ENCODE measurements at regions not wholly inside any gene's neighbourhood (a gene's known extent, or its start where the extent isn't known, plus 50 kb on each side); places are given as distances from the start of the nearest gene placed in this dataset.

- Histone ChIP-seq H3K4me3 (no peak overlapping the region), H3K27me3 (no peaks in the 10 kb centered on the region), H3K9me3 (no peaks in the 10 kb centered on the region), H3K27ac (no peak overlapping the region), H3K4me1 (peaks cover 0 to under 1% (median 0%) of the 10 kb centered on the region in 4 donors), H3K36me3 (no peaks in the 10 kb centered on the region)
- no peak for DNase-seq
- intact Hi-C loops (cut with DNase I): no loop called here
- no peak for TF ChIP-seq POLR2AphosphoS5 (IDR thresholded peaks at IDR 0.05)
- no peak for TF ChIP-seq EP300 (IDR thresholded peaks at IDR 0.05)
- no peak for TF ChIP-seq CTCF (IDR thresholded peaks at IDR 0.05)
- TF ChIP-seq POLR2A (IDR thresholded peaks at IDR 0.05): no peak
- WGBS, 2 donors: 66 to 79% methylated on average over 23 to 24 of the region's 24 CpGs
Observed at GRCh38 chr16:86335266-86336172, 174.8 kb upstream of the FOXF1 start.

- TF ChIP-seq CTCF (IDR thresholded peaks at IDR 0.05): no peak
- TF ChIP-seq POLR2A (IDR thresholded peaks at IDR 0.05): no peak
- no peak for TF ChIP-seq EP300 (IDR thresholded peaks at IDR 0.05)
- no peak for TF ChIP-seq POLR2AphosphoS5 (IDR thresholded peaks at IDR 0.05)
- Histone ChIP-seq H3K36me3 (no peaks in the 10 kb centered on the region), H3K27ac (no peak overlapping the region), H3K4me3 (no peak overlapping the region), H3K4me1 (peaks cover 0 to 15% (median 12%) of the 10 kb centered on the region in 4 donors), H3K27me3 (no peaks in the 10 kb centered on the region), H3K9me3 (no peaks in the 10 kb centered on the region)
- DNase-seq: no peak
- 88 to 89% methylated on average over 18 of the region's 18 CpGs for WGBS, 2 donors
- intact Hi-C loops (cut with DNase I): no loop called here
Observed at GRCh38 chr16:86337138-86337537, 173.2 kb upstream of the FOXF1 start.

- Histone ChIP-seq H3K36me3 (no peaks in the 10 kb centered on the region), H3K9me3 (no peaks in the 10 kb centered on the region), H3K27ac (no peak overlapping the region), H3K4me3 (no peak overlapping the region), H3K27me3 (no peaks in the 10 kb centered on the region), H3K4me1 (peaks cover 0 to 21% (median 19%) of the 10 kb centered on the region in 4 donors)
- intact Hi-C loops (cut with DNase I): no loop called here
- DNase-seq: no peak
- WGBS, 2 donors: 74 to 83% methylated on average over 17 of the region's 17 CpGs
- TF ChIP-seq POLR2A (IDR thresholded peaks at IDR 0.05): no peak
- TF ChIP-seq CTCF (IDR thresholded peaks at IDR 0.05): no peak
- no peak for TF ChIP-seq POLR2AphosphoS5 (IDR thresholded peaks at IDR 0.05)
- TF ChIP-seq EP300 (IDR thresholded peaks at IDR 0.05): no peak
Observed at GRCh38 chr16:86337581-86338402, 172.5 kb upstream of the FOXF1 start.

GRCh38 chr16:86338403-86339115 is 171.8 kb upstream of the FOXF1 start:
- Histone ChIP-seq H3K9me3 (no peaks in the 10 kb centered on the region), H3K4me1 (peaks cover 0 to 26% (median 23%) of the 10 kb centered on the region in 4 donors), H3K36me3 (no peaks in the 10 kb centered on the region), H3K27ac (no peak overlapping the region), H3K4me3 (no peak overlapping the region), H3K27me3 (no peaks in the 10 kb centered on the region)
- TF ChIP-seq CTCF (IDR thresholded peaks at IDR 0.05) (no peak), POLR2AphosphoS5 (IDR thresholded peaks at IDR 0.05) (no peak), EP300 (IDR thresholded peaks at IDR 0.05) (no peak), POLR2A (IDR thresholded peaks at IDR 0.05) (no peak)
- WGBS, 2 donors: 70 to 85% methylated on average over 5 of the region's 5 CpGs
- peak; percentile 50 for DNase-seq
- intact Hi-C loops (cut with DNase I): no loop called here

Measured in sigmoid colon (tissue), 6 donors.